Endothelial cell of umbilical vein (primary cell): ENCODE measurements at regions not wholly inside any gene's neighbourhood (a gene's known extent, or its start where the extent isn't known, plus 50 kb on each side); places are given as distances from the start of the nearest gene placed in this dataset.

Experiments
- POLR2A ChIP-seq: IDR thresholded peaks from 2 replicates; pipeline ENCODE4 v1.6.1; 2012; ENCODE audit warnings: low read depth, mild to moderate bottlenecking, control low read depth, low read length
- TF ChIP-seq, protein P1 (sequence below), 2 donors: IDR thresholded peaks; 1 replicate in 1 of 2; 2 replicates in 1 of 2; pipeline ENCODE4 v1.5.1; 2011; ENCODE audit warnings: low read length in 2 of 2, mild to moderate bottlenecking in 2 of 2, moderate library complexity in 2 of 2, control low read depth in 1 of 2, inconsistent platforms in 1 of 2, low read depth in 1 of 2; ENCODE audit not compliant: insufficient read depth in 1 of 2; ENCODE audit errors: extremely low read depth in 1 of 2

DNA sequence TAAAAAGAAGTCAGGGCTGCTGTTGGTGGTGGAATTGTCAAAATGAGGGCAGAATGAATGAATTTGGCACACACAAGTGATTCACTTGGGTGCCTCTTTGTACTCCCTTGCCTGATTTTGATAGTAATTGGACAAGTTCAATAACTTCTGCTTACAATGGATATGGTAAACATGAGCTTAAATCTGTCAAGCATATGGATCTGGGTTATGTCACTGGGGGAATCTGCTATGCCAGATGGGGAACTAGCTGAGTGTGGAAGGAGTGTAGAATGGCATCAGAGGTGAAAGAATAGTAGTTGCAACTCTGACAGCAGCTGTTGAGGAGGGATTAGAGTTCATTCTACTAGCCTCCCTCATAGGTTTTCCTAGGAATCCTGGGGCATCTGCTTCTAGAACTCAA lies 724.2 kb upstream of the CDH8 start:
- TF ChIP-seq, protein P1, sequence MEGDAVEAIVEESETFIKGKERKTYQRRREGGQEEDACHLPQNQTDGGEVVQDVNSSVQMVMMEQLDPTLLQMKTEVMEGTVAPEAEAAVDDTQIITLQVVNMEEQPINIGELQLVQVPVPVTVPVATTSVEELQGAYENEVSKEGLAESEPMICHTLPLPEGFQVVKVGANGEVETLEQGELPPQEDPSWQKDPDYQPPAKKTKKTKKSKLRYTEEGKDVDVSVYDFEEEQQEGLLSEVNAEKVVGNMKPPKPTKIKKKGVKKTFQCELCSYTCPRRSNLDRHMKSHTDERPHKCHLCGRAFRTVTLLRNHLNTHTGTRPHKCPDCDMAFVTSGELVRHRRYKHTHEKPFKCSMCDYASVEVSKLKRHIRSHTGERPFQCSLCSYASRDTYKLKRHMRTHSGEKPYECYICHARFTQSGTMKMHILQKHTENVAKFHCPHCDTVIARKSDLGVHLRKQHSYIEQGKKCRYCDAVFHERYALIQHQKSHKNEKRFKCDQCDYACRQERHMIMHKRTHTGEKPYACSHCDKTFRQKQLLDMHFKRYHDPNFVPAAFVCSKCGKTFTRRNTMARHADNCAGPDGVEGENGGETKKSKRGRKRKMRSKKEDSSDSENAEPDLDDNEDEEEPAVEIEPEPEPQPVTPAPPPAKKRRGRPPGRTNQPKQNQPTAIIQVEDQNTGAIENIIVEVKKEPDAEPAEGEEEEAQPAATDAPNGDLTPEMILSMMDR (IDR thresholded peaks at IDR 0.05; ENCODE audit: extremely low read depth in 1 of 2, insufficient read depth in 1 of 2, low read depth in 1 of 2, low read length in 2 of 2): no peak
- TF ChIP-seq POLR2A: no peak
